HUDEP-2 (cell line): ENCODE measurements at regions not wholly inside any gene's neighbourhood (a gene's known extent, or its start where the extent isn't known, plus 50 kb on each side); places are given as distances from the start of the nearest gene placed in this dataset.

Experiments
- DNase-seq, 76 experiments: peaks; one replicate each; lab custom pipeline; 2025; ENCODE audit not compliant: unreplicated experiment in 76 of 76; lab: John Stamatoyannopoulos, UW

DNA sequence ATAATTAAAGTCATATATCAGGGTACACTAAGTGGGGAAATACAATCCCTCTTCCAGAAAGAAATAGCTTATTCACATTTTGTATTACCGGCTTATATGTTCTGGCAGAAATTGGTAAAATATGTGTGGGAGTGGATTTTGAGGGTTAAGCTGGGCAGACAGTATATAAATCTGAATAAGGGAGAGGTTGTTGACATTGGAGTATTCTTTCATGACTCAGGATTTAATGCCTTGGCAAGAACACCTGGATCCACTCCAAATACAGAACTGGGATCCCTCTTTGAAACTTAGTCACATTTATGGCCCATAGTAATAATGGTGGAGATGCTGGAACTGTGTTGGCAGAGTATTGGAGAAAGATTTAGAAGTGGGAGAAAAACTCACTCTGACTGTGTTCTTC, 54.3 kb upstream of the TET2 start:
- DNase-seq, result no peak

DNA sequence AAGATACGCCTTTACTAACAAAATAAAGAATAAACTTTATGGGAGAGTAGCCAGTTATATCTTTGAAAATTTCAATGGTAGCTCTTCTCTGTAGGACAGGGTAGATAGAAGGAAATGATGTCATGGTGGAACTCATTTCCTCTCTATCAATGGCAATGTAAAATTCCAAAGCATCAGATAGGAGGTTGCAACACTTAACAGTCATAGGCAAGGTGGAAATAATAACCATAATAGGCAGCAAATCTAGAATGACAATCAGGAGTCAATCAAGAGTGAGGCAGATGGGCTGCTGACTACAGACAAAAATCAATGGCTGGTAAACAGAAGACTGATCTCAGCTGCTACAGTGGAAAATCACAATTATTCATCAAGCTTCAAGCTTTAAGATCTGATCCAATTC, 53.9 kb upstream of the TET2 start:
- no peak for DNase-seq

DNA sequence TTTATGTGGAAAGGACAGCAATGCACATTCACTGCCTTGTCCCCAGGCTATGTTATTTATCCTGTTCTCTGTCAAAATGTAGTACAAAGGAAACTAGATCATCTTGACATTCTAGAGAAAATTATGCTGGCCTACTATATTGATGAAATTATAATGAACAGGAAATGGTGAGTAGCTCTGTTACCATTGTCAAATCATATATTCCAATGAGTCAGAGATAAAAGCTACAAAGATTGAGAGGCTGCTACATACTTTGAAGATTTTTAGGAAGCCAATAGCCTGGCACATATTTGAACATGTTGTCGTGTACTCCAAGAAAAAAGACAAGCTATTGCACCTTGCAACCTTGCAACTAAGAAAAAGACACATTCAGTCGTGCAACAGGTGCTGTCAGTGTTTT, 52.7 kb upstream of the TET2 start:
- no peak for DNase-seq
